Hematopoietic multipotent progenitor cell treated with erythropoietin and hydrocortisone succinate and interleukin-3 and kit ligand, for 17 days (in vitro differentiated cells): ENCODE measurements at regions not wholly inside any gene's neighbourhood (a gene's known extent, or its start where the extent isn't known, plus 50 kb on each side); places are given as distances from the start of the nearest gene placed in this dataset.
A peak's percentile ranks its signal among the peaks of the same experiment; 100 is the strongest.
"Not testable (repeated sequence)": the region's sequence is repeated elsewhere in the genome, so short reads cannot be mapped to it uniquely, and the experiment has no call there.

Experiments used
- DNase-seq: peaks from one replicate; pipeline ENCODE4 v3.0.0-alpha.2; 2015; ENCODE audit warnings: low spot score

DNA sequence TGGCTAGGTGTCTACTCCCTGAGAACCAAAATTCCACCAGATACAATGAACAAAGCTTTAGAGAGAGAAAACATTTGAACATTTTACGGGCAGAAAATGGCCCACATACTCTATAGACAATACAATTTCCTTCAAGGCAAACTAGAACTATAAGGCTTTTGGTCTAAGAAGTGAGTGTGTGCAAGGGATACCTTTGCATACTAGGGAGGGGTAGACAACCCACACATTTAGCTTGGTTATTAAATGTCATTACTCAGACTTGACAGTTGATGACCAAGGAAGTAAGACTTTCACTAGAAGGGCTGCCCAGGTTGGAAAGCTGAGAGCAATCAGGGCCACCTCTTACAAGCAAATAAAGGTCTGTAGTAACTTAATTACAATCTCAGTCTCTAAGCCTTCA lies 64.0 kb upstream of the PLEKHM1 start:
- not testable (repeated sequence) for DNase-seq

DNA sequence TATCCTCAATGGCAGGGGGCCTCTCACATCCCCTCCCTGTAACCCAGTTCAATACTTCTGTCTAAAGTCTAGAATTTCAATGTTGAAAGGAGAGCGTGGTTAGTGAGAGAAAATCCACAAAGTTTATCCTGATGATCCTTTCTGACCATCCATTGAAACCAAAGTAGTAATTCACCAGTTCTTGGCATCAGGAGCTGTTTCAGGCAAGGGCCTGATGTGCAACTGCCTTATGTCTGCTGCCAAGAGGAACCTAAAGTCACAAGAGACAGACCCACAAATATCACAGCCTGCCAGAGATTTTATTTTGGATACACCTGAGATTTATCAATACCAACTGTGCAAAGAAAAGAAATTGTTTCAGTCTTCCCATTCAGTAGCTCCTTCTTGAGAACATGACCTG lies 68.3 kb upstream of the PLEKHM1 start:
- DNase-seq = not testable (repeated sequence)

DNA sequence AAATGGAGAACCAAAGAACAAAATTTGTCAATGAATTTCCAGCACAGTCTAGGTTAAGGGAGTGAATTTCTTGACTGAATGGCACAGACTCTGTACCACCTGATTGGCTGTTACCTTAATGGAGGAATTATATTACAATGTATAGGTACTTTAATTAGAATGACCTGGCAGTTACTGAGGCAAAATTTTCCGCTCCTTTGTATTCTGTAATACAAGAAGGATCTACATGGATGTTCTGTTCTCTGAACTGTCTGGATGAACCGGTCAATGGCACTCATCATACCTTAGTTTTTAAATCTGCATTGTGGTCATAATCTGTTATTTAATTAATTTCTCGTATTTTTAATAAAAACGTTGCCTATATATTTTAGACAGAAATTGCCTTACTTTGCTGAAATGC lies 72.3 kb upstream of the PLEKHM1 start:
- DNase-seq = not testable (repeated sequence)

DNA sequence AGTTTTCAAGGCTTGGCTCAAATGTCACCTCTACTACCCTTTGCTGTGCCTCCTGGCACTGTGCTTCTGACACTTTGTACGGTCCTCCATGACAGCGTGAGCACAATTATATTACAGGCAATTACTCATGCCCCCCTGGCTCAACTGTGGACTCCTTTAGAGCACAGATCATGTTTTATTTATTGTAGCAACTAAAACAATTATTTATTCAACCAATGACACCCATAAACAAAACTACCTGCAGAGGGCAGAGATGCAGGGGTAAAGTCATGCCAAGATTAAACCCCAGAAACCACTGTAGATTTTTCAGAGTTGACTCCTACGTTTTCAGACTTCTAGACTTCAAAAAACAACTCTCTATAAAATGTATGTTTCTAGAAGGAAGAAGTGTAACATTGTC lies 72.8 kb upstream of the PLEKHM1 start:
- not testable (repeated sequence) for DNase-seq

DNA sequence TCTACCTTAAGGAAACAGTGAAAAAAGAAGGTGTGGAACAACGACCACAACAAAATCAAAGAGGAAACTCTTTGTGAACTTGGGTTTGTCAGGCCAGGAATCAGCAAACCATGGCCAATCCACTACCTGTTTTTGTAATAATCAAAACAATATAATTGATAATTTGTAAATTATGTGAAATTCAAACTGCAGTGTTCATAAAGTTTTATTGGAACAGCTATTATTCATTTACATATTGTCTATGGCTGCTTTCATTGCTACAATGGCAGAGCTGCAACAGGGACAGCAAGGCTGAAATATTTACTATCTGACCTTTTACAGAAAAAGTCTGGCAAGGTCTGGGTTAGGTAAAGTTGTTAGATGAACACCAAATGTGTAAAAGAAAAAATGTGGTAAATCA lies 77.8 kb upstream of the PLEKHM1 start:
- DNase-seq = not testable (repeated sequence)

DNA sequence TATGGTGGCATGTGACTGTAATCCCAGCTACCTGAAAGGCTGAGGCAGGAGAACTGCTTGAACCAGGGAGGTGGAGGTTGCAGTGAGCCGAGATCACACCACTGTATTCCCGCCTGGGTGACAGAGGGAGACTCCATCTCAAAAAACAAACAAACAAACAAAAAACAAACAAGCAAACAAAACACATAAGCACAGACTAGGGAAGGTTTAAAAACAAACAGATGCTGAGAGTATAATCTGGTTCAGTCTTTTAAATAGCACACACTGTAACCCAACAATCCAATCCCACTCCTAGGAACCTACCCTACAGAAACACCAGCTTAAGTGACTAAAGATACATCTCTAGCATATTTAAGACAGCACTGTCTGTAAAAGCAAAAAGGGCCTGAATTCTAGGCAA lies 82.8 kb upstream of the PLEKHM1 start:
- not testable (repeated sequence) for DNase-seq

DNA sequence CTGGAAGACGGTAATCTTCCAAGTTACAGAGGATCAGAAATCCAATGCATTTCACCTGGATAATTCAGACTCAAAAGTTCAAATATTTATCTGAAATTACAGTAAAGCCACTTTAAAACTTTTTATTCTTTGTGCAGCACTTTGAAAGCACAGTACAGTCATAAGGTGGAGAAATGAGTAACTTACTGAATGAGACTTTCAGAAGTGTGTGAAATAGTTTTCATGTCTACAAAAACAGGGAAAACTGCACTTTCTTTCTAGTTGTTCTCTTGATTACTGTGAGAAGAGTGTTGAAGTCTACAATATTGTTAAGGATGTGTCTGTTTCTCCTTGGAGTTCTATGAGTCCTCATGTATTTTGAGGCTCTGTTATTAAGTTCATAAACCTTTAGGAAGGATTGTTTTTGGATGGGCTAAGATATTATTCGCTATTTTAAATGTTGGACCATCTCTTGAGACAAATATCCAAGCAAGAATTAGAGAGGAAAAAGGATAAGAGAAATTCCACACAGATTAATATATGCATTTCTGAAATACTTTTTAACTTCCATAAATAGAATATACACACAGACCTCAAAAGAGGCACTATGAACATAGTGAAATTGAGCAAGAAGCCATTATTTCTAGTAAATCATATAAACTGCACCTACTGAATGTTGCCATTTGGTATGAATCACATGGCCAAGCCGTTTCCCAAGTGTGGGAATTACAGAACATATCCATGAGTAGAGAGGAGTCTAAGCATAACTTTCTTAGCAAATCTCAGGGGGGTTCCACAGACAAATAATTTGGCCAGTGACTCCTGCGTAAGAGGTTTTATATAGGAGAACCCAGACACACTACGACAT lies 83.6 kb upstream of the PLEKHM1 start:
- peak; percentile 4 for DNase-seq

DNA sequence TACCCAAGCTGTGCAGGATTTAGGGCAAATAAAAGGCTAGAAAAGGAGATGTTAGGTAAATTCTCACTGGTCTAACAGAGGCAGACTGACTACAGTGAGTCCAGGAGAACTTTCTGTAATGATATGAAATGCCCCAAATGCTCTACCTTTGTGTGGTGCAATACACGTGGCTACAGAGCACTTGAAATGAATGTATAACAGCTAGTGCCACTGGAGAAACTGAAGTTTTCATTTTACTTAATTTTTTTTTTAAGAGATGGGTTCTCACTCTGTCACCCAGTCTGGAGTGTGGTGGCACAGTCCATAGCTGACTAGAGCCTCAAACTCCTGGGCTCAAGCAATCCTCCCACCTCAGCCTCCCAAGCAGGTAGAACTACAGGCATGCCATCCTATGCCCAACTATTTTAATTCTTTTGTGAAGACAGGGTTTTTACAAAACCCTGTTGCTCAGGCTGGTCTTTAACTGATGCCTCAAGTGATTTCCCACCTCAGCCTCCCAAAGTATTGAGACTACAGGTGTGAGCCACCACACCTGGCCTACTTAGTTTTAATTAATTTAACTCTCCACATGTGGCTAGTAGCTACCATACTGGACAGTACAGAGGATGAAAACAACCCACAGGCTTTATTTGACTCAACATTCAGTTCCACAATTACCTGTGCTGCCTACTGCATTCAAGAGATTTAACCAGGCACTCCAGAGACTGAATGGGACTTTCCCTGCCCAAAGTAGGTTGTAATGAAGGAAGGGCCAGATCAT lies 84.8 kb upstream of the PLEKHM1 start:
- DNase-seq = no peak

DNA sequence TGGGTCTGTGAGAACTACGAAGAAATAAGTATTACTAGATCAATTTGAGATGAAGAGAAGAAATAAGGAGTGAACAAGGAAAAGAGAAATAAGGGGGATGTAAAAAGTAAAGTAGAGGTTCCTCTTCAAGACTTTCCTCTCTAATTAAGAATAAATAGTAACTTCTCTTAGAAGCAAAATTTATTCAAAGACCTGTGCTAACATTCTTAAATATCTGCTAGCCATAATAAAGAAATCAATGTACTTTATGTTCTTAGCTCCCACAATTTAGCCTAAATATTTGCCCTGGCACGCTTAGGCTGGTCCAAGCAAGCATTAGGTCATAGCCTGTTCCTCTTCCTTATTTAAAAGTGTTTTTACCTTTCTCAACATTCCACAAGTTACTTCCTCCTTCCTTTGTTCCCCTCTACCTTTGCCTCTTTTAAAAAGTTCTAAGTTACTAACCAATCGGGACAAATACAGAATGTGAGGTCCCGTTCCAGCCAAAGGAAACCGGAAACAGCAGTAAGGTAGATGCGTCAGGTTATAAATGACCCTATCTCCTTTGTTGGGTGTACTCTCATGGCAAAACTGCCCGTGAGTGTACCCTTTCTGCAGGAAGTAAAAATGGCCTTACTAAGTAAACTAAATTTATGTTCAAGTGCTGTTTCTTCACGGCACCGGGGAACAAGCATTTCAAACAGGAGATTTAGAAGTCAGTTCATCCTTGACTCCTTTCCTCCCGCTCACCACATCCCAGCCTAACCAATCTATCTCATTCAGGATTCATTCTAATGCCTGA lies 86.2 kb upstream of the PLEKHM1 start:
- DNase-seq = not testable (repeated sequence)

DNA sequence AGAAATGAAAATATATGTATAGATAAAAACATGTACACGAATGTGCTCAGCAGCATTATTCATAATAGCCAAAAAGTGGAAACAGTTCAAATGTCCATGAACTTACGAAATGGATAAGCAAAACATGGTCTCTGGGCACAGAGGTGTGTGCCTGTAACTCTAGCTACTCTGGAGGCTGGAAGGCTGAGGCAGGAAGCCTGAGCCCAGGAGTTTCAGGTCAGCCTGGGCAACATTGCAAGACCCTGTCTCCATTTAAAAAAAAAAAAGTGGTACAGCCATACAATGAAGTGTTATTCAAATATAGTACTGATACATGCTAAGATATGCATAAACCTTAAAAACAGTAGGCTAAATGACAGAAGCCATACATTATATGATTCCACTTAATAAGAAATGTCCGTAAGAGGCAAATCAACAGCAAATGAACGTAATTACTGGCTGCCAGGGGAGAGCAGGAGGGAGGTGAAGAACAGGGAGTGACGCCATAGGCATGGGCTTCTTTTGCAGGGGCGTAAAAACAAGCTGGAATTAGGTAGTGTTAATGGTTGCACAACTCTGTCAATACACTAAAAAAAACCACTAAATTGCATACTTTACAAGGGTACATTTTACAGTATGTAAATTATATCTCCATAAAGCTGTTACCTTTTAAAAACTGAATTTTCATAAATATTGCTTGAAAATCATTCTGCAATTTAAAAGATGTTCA lies 87.2 kb upstream of the PLEKHM1 start:
- DNase-seq = no peak

DNA sequence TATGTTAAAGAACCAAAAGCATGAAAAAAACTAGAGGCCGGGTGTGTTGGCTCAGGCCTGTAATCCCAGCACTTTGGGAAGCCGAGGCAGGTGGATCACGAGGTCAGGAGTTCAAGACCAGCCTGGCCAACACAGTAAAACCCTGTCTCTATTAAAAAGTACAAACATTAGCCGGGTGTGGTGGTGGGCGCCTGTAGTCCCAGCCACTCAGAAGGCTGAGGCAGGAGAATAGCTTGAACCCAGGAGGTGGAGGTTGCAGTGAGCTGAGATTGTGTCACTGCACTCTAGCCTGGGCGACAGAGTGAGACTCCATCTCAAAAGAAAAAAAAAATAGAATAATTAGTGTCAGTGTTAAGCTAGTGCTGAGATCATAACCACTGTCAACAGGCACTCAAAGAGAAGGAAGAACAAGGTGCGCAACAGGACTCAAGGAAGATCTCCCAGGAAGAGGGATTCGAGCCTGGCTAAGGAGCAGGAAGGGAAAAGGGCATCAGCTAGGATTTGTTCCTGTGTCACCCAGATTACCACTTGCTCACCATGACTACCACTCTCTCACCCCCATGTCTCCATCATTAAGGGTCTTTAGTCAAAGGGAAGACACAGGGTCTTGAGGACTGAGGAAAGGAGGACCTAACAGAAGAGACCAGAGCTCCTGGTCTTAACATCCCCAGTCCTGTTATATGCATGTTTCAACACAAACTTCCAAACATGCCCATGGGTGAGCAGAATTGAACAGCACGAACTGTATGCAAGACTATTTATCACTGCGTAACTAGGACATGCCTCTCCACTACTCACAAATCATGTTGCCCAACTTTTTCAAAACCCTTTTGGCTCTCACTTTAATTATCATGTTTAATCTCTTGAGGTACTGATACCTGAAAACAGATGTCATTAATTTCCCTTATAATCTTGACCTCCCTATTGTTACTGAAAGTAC lies 88.3 kb upstream of the PLEKHM1 start:
- DNase-seq = peak; percentile 4

DNA sequence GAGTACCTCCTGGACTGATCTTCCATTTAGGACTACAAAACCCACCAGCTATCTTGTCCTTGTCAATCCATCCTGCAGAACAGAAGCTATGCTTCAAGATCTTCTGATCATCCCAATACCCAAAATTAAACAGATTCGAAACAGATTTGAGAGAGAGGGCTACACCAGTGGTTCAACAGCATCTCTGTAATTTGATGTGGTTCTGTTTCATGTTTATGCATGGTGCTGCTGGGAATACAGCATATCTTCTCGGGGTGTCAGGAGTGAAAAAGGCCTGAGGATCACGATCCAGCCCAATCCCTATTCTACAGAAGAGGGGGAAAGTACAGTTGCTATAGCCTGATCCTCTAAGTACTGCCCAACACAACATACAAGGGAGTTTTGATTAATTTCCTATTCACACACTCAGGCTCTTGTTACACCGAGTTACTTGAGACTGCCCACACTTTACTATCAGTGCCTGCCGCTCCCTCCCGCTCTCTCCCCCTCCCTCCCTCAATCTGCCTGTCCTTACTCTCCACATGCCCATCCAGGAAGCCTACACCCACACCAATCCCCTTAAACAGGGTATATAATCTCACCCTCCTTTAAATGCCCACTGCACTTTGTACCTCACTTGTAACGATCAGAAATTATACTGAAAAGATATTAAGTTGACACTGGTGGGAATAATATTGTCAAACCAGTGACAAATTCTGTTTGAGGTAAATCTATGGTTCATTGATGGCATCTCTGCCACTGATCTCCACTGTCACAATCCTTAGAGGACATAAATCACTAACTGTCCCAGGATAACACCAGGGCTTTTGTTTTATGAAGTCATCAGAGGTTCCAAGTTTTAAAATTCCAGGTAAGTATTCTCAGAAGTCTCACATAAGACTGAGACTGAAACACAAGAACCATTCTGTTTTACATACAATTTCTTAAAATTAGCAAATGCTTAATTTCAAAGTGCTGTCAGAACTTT lies 89.3 kb upstream of the PLEKHM1 start:
- DNase-seq = peak; percentile 3

DNA sequence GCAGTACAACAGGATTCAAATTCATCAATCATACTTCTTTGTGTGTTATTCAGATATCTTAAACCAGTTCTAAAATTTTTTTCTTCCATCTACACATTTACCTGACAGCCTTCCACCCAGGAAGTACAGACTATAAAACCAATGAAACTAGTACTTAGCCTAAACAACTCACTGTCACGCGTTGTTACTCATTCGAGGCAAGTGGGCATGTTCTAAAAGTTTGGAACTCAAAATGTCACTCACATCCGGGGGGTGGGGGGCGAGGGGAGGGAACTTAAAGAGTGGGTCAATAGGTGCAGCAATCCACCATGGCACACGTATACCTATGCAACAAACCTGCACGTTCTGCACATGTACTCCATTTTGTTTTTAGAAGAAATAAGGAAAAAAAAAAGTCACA lies 90.4 kb upstream of the PLEKHM1 start:
- no peak for DNase-seq

DNA sequence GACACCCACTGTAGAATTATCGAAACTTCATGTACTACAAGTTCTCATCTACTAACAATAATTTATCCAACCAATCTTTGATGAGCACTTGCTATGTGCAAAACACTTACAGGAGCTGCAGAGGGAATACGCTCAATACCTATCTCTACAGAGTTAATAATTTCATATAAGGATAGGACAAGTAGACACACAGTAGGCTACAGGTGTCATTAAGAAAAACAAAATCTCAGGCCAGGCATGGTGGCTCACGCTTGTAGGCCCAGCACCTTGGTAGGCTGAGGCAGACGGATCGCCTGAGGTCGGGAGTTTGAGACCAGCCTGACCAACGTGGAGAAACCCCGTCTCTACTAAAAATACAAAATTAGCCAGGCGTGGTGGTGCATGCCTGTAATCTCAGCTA lies 91.3 kb upstream of the PLEKHM1 start:
- DNase-seq = no peak

DNA sequence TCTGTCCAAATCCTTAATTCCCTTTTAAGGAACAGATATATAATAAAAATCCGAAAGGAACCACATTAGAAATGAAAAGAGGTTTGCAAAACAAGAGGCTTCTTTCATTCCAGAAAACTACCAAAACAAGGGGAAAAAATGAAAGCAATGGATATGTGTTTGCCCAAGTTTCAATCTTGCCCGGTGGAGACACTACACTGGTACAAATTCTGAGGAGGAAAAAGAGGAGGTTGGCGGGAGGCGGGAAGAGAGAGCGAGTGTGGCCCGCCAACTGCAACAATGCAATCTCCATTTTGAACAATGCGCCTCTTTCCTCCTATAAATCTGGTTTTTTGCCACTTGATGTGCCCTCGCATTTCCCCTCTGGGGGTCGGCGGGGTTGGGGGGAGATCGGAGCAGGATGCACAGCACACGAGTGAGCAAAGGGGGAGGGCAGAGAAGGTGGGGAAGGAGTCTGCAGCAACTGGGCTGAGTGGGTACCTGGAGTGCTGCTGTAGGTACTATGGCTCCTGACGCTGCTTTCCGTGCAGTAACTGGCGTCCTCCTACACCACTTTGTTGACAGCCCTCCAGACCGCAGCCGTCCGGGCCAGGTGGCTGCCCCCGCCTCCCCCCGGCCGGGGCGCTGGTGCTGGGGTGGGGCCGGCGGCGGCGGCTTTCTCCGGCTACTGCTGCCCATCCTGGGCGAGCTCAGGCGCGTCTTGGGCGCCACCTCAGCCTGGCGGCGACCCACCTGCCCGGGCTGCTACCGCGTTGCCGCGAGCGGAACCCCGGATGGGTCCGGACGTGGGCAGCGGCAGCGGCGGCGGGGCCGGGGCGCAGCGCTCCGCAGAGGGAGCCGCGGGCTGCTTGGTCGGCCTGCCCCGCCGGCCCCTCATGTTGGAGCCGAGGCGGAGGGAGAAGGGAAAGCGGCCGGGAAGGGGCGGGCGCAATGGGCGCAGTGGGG lies 93.8 kb upstream of the PLEKHM1 start:
- DNase-seq = peak; percentile 61

DNA sequence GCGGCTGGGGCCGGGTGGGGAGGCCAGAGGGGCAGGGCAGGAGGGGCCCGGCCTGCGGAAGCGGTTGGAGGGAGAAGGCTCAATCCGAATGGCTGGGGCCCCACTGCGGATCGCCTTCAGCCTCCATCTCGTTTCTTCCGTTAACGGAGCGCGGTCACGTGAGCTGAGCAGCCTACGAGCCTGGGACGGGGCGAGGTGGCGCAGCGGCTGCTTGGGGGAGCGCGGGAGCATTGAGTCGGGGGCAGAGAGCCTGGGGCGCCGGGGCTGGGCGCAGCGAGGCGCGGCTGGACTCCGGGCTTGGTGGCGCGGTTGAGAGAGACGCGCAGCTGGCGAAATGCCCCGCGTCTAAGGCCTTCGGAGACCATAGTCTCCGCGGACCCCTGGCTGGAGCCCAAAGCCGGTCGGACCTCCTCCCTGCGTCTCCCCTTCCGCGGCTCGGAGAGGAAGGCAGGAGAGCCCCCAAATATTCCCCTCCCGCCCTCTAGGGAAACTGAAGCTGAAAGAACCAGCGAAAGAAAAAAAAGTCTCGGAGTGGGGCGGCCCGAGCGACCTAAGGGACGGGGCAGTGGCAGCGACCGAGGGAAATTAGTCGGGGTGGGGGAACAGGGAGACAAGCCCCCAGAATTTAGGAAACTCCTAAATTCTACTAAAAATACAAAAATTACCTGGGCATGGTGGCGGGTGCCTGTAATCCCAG lies 94.7 kb upstream of the PLEKHM1 start:
- peak; percentile 84 for DNase-seq

DNA sequence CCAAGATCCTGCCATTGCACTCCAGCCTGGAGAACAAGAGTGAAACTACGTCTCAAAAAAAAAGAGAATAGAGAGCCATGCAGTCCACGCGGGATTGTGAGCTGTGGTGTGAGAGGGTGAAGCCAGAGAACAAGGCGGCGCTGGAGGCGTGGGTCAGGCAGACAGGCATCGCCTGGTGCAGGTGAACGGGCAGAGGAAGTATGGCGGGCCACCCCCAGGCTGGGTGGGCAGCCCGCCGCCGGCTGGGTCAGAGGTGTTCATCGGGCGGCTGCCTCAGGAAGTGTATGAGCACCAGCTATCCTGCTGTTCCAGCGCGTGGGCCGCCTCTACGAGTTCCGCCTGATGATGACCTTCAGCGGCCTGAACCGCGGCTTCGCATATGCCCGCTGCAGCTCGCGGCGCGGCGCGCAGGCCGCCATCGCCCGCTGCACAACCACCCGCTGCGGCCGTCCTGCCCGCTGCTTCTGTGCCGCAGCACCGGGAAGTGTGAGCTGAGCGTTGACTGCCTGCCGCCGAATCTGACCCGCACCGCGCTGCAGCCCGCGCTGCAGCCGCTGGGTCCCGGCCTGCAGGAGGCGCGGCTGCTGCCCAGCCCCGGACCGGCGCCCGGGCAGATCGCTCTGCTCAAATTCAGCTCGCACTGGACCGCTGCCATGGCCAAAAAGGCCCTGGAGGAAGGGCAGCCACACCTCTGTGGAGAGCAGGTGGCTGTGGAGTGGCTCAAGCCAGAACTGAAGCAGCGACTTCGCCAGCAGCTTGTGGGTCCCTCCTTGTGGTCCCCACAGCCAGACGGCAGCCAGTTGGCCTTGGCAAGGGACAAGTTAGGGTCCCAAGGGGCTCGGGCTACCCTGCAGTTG lies 95.5 kb upstream of the PLEKHM1 start:
- not testable (repeated sequence) for DNase-seq
